HL-60 (cell line): ENCODE measurements at regions not wholly inside any gene's neighbourhood (a gene's known extent, or its start where the extent isn't known, plus 50 kb on each side); places are given as distances from the start of the nearest gene placed in this dataset.

Experiments used
- CTCF ChIP-seq: IDR thresholded peaks from one replicate; pipeline ENCODE4 v1.5.1; 2011; ENCODE audit warnings: low read length, control low read depth, inconsistent platforms; ENCODE audit not compliant: insufficient read depth
- GABPA ChIP-seq: IDR thresholded peaks from 2 replicates; pipeline ENCODE4 v1.6.1; 2012; ENCODE audit warnings: low read depth
- POLR2AphosphoS5 ChIP-seq: IDR thresholded peaks from 2 replicates; pipeline ENCODE4 v1.6.1; 2012; ENCODE audit warnings: low read depth
- REST ChIP-seq: IDR thresholded peaks from 2 replicates; pipeline ENCODE4 v1.6.1; 2012; ENCODE audit warnings: low read depth; ENCODE audit not compliant: insufficient replicate concordance
- SPI1 ChIP-seq: IDR thresholded peaks from 2 replicates; pipeline ENCODE4 v1.6.1; 2012; ENCODE audit warnings: low read depth, mild to moderate bottlenecking, borderline replicate concordance

GRCh38 chr18:78558101-78558810 lies 421.4 kb upstream of the SALL3 start:
- no peak for TF ChIP-seq CTCF
- TF ChIP-seq POLR2AphosphoS5: no peak
- no peak for TF ChIP-seq REST
- TF ChIP-seq GABPA: no peak
- no peak for TF ChIP-seq SPI1
